ENCODE measurements at regions not wholly inside any gene's neighbourhood (a gene's known extent, or its start where the extent isn't known, plus 50 kb on each side); places are given as distances from the start of the nearest gene placed in this dataset.

DNA sequence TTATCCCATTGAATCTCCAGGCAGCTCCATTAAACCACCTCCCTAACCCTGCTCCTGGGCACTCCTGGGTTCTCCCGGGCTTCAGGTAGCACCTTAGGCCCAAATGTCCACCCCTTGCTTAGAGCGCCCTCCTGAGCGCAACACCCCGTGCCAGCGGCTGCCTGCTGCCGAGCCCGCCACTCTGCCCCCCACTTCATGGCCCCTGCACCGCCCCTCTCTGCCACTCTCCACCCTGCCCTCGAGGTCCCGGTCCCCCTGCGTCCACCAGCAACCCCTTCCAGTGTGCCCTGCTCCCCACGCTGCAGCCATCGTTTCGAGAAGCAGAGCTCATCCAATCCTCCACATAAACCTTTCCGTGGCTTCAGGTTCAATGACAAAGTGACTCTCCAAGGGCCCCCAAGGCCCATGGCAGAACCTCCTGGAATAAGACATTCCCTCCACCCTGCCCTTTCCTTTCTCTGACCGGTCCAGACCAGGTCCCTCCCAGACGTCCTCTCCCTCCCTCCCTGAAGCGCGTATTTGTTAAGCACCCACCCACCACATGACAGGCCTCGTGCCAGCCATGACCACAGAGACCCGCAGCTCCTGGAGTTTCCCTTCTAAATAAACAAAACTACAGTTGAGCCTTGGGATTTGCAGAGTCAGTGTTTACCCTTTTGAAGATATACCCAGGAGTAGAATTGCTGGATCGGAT is 66.6 kb downstream of the ARHGEF18 start (continued):
- TF ChIP-seq TBP (CRISPR knock-in tag; IDR thresholded peaks at IDR 0.05) (no peak), RBAK (CRISPR knock-in tag; IDR thresholded peaks at IDR 0.05) (no peak)

DNA sequence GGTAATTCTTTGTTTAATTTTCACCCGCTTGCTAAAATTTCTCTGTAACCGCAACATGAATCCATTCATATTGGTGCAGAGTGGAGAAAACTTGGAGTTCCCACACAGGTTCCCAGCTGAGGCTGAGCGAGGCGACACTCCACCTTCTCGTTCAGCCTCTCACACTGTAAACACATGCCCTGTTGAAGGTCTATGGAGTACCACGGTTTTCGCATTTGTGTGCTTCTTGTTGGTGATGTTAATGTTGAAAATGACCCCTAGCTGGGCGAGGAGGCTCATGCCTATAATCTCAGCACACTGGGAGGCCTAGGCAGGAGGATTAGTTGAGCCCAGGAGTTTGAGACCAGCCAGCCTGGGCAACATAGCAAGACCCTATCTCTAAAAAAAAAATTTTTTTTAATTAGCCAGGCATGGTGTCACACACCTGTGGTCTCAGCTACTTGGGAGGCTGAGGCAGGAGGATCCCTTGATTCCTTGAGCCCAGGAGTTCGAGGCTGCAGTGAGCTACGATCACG is 67.2 kb downstream of the ARHGEF18 start:
- Histone ChIP-seq H2AFZ (ENCODE audit: low read length) (no peak overlapping the region), H3K27ac (ENCODE audit: extremely low read length, insufficient read depth, low read length) (peak overlapping the region; percentile 61), H3K9me3 (ENCODE audit: low read length) (no peaks in the 10 kb centered on the region), H3K9ac (ENCODE audit: insufficient read depth, low read depth, low read length) (peak overlapping the region; percentile 23; the same call in 1 of the 2 replicates), H3K4me3 (replicated peaks in 1 of 3; ENCODE audit: insufficient read depth in 1 of 3, low read depth in 2 of 3, low read length in 3 of 3) (peak overlapping the region in 1 of 3 experiments; percentile 35; a peak in 2 of 6 replicates), H3K4me2 (ENCODE audit: low read depth, low read length) (peak overlapping the region; percentile 53), H4K20me1 (ENCODE audit: insufficient read depth, low read length) (no peaks in the 10 kb centered on the region), H3K36me3 (replicated peaks in 1 of 2; ENCODE audit: control insufficient read depth in 1 of 2, insufficient read depth in 2 of 2, low read length in 2 of 2) (no peaks in the 10 kb centered on the region; a peak in 1 of 5 replicates), H3K27me3 (ENCODE audit: control insufficient read depth in 1 of 2, insufficient read depth in 2 of 2, low read length in 2 of 2) (no peaks in the 10 kb centered on the region), H3K4me1 (ENCODE audit: insufficient read depth, low read length) (peaks cover 14% of the 10 kb centered on the region), H3K79me2 (ENCODE audit: insufficient read depth, low read length) (peaks cover 6% of the 10 kb centered on the region)
- ChIA-PET CTCF (ENCODE audit: low intra/inter-chr PET ratio, low total read pairs) (no interaction called here), POLR2A (interaction anchor here (0.9 to 2.0 kb wide), 2 partner anchors 21 to 317 kb away, joined by 3 to 12 read pairs; no protein-coding TSS in a partner anchor)
- DNase-seq (ENCODE audit: low spot score) (no peak), FAIRE-seq (no peak), ATAC-seq (peak; percentile 76)
- no TSS peak for BruUV-seq (replicated peaks)
- intact Hi-C loops (cut with micrococcal nuclease; ENCODE audit: unreplicated experiment) (no loop called here), in situ Hi-C loops (cut with HindIII; ENCODE audit: extremely low pct_ligation_motif_present, low pct_unique_long_range_greater_than_20kb) (no loop called here)
- 45% methylated on average over 11 of the region's 11 CpGs for WGBS (ENCODE audit: low lambda C conversion rate)
- TF ChIP-seq ARNTL (CRISPR knock-in tag; IDR thresholded peaks at IDR 0.05) (no peak; the same call in 1 of the 2 replicates), KDM3A (CRISPR knock-in tag; IDR thresholded peaks at IDR 0.05; ENCODE audit: low read depth) (no peak), NONO (IDR thresholded peaks at IDR 0.05) (no peak), NONO (CRISPR knock-in tag; conservative IDR thresholded peaks at IDR 0.05) (no peak), PCBP1 (IDR thresholded peaks at IDR 0.05; ENCODE audit: borderline replicate concordance, low read depth, low read length) (no peak), ZSCAN20 (CRISPR knock-in tag; IDR thresholded peaks at IDR 0.05; ENCODE audit: borderline replicate concordance) (no peak)
- TF ChIP-seq, protein P1, sequence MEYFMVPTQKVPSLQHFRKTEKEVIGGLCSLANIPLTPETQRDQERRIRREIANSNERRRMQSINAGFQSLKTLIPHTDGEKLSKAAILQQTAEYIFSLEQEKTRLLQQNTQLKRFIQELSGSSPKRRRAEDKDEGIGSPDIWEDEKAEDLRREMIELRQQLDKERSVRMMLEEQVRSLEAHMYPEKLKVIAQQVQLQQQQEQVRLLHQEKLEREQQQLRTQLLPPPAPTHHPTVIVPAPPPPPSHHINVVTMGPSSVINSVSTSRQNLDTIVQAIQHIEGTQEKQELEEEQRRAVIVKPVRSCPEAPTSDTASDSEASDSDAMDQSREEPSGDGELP (IDR thresholded peaks at IDR 0.05; ENCODE audit: borderline replicate concordance, low read depth), result no peak; the same call in 1 of the 2 replicates
- TF ChIP-seq, protein P2, sequence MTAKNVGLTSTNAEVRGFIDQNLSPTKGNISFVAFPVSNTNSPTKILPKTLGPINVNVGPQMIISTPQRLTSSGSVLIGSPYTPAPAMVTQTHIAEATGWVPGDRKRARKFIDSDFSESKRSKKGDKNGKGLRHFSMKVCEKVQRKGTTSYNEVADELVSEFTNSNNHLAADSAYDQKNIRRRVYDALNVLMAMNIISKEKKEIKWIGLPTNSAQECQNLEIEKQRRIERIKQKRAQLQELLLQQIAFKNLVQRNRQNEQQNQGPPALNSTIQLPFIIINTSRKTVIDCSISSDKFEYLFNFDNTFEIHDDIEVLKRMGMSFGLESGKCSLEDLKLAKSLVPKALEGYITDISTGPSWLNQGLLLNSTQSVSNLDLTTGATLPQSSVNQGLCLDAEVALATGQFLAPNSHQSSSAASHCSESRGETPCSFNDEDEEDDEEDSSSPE (CRISPR knock-in tag; IDR thresholded peaks at IDR 0.05), result no peak
- TF ChIP-seq, protein P3, sequence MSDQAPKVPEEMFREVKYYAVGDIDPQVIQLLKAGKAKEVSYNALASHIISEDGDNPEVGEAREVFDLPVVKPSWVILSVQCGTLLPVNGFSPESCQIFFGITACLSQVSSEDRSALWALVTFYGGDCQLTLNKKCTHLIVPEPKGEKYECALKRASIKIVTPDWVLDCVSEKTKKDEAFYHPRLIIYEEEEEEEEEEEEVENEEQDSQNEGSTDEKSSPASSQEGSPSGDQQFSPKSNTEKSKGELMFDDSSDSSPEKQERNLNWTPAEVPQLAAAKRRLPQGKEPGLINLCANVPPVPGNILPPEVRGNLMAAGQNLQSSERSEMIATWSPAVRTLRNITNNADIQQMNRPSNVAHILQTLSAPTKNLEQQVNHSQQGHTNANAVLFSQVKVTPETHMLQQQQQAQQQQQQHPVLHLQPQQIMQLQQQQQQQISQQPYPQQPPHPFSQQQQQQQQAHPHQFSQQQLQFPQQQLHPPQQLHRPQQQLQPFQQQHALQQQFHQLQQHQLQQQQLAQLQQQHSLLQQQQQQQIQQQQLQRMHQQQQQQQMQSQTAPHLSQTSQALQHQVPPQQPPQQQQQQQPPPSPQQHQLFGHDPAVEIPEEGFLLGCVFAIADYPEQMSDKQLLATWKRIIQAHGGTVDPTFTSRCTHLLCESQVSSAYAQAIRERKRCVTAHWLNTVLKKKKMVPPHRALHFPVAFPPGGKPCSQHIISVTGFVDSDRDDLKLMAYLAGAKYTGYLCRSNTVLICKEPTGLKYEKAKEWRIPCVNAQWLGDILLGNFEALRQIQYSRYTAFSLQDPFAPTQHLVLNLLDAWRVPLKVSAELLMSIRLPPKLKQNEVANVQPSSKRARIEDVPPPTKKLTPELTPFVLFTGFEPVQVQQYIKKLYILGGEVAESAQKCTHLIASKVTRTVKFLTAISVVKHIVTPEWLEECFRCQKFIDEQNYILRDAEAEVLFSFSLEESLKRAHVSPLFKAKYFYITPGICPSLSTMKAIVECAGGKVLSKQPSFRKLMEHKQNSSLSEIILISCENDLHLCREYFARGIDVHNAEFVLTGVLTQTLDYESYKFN (CRISPR knock-in tag; conservative IDR thresholded peaks at IDR 0.05), result peak; percentile 52
- TF ChIP-seq, protein P4, sequence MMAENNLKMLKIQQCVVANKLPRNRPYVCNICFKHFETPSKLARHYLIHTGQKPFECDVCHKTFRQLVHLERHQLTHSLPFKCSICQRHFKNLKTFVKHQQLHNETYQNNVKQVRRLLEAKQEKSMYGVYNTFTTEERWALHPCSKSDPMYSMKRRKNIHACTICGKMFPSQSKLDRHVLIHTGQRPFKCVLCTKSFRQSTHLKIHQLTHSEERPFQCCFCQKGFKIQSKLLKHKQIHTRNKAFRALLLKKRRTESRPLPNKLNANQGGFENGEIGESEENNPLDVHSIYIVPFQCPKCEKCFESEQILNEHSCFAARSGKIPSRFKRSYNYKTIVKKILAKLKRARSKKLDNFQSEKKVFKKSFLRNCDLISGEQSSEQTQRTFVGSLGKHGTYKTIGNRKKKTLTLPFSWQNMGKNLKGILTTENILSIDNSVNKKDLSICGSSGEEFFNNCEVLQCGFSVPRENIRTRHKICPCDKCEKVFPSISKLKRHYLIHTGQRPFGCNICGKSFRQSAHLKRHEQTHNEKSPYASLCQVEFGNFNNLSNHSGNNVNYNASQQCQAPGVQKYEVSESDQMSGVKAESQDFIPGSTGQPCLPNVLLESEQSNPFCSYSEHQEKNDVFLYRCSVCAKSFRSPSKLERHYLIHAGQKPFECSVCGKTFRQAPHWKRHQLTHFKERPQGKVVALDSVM (CRISPR knock-in tag; IDR thresholded peaks at IDR 0.05), result peak; percentile 80
- TF ChIP-seq, protein P5, sequence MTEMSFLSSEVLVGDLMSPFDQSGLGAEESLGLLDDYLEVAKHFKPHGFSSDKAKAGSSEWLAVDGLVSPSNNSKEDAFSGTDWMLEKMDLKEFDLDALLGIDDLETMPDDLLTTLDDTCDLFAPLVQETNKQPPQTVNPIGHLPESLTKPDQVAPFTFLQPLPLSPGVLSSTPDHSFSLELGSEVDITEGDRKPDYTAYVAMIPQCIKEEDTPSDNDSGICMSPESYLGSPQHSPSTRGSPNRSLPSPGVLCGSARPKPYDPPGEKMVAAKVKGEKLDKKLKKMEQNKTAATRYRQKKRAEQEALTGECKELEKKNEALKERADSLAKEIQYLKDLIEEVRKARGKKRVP (CRISPR knock-in tag; IDR thresholded peaks at IDR 0.05), result no peak

All from HepG2 (cell line).